ENCODE measurements at regions not wholly inside any gene's neighbourhood (a gene's known extent, or its start where the extent isn't known, plus 50 kb on each side); places are given as distances from the start of the nearest gene placed in this dataset.
A peak's percentile ranks its signal among the peaks of the same experiment; 100 is the strongest.

DNA sequence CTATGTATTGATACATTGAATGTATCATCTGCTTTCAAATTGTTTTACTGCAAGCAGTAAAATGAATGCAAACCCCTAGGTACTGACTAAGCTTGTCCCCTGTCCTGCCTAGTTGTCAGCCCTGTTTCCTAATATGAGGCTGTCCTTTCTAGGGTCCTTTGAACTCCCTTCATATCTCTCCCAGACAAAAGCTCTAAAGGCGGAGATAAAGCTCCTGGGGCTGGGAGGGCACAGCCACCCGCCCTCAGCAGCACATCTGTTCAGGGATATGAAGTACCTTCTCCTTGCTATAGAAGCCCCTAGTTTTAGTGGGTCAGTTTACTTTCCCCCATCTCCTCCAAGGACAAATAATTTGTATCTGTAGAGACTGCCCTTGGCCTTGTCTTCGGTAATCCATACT lies 93.1 kb upstream of the ETS2 start:
- H3K27me3 ChIP-seq (ENCODE audit: control insufficient read depth, insufficient read depth, low read length) = peaks cover 3% of the 10 kb centered on the region
- no peak for DNase-seq (ENCODE audit: low read depth in 2 of 2)
- no peak overlapping the region for H3K4me2 ChIP-seq (ENCODE audit: extremely low read depth, insufficient read depth, low read length)
- H3K9ac ChIP-seq (ENCODE audit: insufficient read depth, low read length) = no peak overlapping the region
- no peaks in the 10 kb centered on the region for H3K79me2 ChIP-seq (ENCODE audit: control insufficient read depth, insufficient read depth, low read length)
- no peak overlapping the region for H2AFZ ChIP-seq (ENCODE audit: low read length)
- no peaks in the 10 kb centered on the region for H3K9me3 ChIP-seq (ENCODE audit: control insufficient read depth, insufficient read depth, low read depth, low read length)
- H4K20me1 ChIP-seq (ENCODE audit: control insufficient read depth, extremely low read depth, insufficient read depth, low read length) = no peaks in the 10 kb centered on the region
- TF ChIP-seq, protein P1, sequence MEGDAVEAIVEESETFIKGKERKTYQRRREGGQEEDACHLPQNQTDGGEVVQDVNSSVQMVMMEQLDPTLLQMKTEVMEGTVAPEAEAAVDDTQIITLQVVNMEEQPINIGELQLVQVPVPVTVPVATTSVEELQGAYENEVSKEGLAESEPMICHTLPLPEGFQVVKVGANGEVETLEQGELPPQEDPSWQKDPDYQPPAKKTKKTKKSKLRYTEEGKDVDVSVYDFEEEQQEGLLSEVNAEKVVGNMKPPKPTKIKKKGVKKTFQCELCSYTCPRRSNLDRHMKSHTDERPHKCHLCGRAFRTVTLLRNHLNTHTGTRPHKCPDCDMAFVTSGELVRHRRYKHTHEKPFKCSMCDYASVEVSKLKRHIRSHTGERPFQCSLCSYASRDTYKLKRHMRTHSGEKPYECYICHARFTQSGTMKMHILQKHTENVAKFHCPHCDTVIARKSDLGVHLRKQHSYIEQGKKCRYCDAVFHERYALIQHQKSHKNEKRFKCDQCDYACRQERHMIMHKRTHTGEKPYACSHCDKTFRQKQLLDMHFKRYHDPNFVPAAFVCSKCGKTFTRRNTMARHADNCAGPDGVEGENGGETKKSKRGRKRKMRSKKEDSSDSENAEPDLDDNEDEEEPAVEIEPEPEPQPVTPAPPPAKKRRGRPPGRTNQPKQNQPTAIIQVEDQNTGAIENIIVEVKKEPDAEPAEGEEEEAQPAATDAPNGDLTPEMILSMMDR (conservative IDR thresholded peaks at IDR 0.05 in 1 of 2, IDR thresholded peaks at IDR 0.05 in 1 of 2; ENCODE audit: low read depth in 1 of 2, low read length in 2 of 2) = no peak
- no peak for TF ChIP-seq EZH2 (IDR thresholded peaks at IDR 0.05; ENCODE audit: low read length, missing control alignments)
- H3K4me1 ChIP-seq (ENCODE audit: control insufficient read depth, extremely low read depth, insufficient read depth, low read length) = no peaks in the 10 kb centered on the region
- no peak overlapping the region for H3K4me3 ChIP-seq (replicated peaks in 1 of 4; ENCODE audit: control extremely low read depth in 1 of 4, insufficient read depth in 1 of 4, low read depth in 3 of 4, low read length in 4 of 4)
- H3K27ac ChIP-seq (ENCODE audit: insufficient read depth, low read length) = no peak overlapping the region
- H3K36me3 ChIP-seq (ENCODE audit: control insufficient read depth, insufficient read depth, low read length) = no peaks in the 10 kb centered on the region

DNA sequence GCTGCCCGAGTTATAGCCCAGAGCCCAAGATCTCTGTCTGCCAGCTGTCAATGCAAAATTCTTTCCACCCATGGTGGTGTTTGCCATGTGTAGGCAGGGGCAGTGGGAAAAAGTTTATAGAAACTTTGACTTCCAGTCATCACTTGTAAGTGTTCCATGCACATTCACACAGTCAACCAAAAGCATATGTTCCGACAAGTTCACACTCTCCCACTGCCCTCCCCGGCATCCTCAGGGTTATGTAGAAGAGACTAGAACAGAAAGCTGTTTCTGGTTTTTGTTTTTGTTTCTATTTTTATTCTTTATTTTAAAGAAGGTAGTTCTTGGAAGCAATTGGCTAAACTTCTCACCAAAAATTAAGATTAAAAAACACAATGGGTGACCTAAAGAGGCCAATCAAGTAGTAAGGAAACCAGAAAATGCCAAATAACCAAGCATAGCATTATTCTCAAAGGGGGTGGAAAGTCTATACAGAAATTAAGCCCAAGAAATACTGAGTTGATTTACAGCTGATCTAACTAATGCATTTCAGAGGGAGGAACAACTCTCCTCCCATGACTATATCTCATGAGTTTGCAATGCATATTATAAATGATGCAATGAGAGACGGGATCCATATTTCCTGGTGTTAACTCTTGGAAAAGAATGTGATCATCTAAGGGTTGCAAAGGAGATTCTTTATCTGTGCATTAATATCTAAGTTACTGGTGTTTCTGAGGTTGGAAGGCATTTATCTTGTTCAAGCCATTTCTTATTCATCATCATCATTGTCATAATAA lies 91.5 kb upstream of the ETS2 start:
- no peak for DNase-seq (ENCODE audit: low read depth in 2 of 2)
- TF ChIP-seq, protein P1 (conservative IDR thresholded peaks at IDR 0.05 in 1 of 2, IDR thresholded peaks at IDR 0.05 in 1 of 2; ENCODE audit: low read depth in 1 of 2, low read length in 2 of 2) = no peak
- no peak for TF ChIP-seq EZH2 (IDR thresholded peaks at IDR 0.05; ENCODE audit: low read length, missing control alignments)
- no peaks in the 10 kb centered on the region for H4K20me1 ChIP-seq (ENCODE audit: control insufficient read depth, extremely low read depth, insufficient read depth, low read length)

DNA sequence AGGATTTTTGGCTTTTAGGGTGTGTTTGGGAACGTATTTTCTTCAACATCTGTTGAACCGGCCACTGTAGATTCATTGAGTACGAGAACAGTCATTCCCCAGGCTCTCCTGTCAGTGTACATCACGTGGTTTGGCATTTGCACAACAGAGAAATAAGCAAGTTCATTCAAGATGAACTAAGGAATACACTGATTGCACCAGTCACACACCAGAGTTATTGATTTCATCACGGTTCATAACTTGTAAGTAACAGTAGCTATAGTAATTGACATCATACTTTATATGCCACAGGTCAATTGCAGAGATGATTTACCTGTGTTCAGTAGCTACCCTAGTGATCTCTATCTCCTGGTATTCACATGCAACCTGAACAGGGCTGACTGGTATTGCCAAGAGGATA lies 90.7 kb upstream of the ETS2 start:
- no peak overlapping the region for H2AFZ ChIP-seq (ENCODE audit: low read length)
- H3K4me3 ChIP-seq (replicated peaks in 1 of 4; ENCODE audit: control extremely low read depth in 1 of 4, insufficient read depth in 1 of 4, low read depth in 3 of 4, low read length in 4 of 4) = no peak overlapping the region
- H3K9ac ChIP-seq (ENCODE audit: insufficient read depth, low read length) = no peak overlapping the region
- no peaks in the 10 kb centered on the region for H4K20me1 ChIP-seq (ENCODE audit: control insufficient read depth, extremely low read depth, insufficient read depth, low read length)
- peak in 1 of 2 donors; percentile 10 for DNase-seq (ENCODE audit: low read depth in 2 of 2)
- no peaks in the 10 kb centered on the region for H3K9me3 ChIP-seq (ENCODE audit: control insufficient read depth, insufficient read depth, low read depth, low read length)
- no peaks in the 10 kb centered on the region for H3K36me3 ChIP-seq (ENCODE audit: control insufficient read depth, insufficient read depth, low read length)
- H3K27ac ChIP-seq (ENCODE audit: insufficient read depth, low read length) = no peak overlapping the region
- H3K79me2 ChIP-seq (ENCODE audit: control insufficient read depth, insufficient read depth, low read length) = no peaks in the 10 kb centered on the region
- no peak for TF ChIP-seq EZH2 (IDR thresholded peaks at IDR 0.05; ENCODE audit: low read length, missing control alignments)
- TF ChIP-seq, protein P1 (conservative IDR thresholded peaks at IDR 0.05 in 1 of 2, IDR thresholded peaks at IDR 0.05 in 1 of 2; ENCODE audit: low read depth in 1 of 2, low read length in 2 of 2) = no peak
- H3K4me1 ChIP-seq (ENCODE audit: control insufficient read depth, extremely low read depth, insufficient read depth, low read length) = no peaks in the 10 kb centered on the region
- no peak overlapping the region for H3K4me2 ChIP-seq (ENCODE audit: extremely low read depth, insufficient read depth, low read length)
- H3K27me3 ChIP-seq (ENCODE audit: control insufficient read depth, insufficient read depth, low read length) = peaks cover 3% of the 10 kb centered on the region

More for the DNA sequence above, 91.5 kb upstream of the ETS2 start:
- no peaks in the 10 kb centered on the region for H3K9me3 ChIP-seq (ENCODE audit: control insufficient read depth, insufficient read depth, low read depth, low read length)
- no peak overlapping the region for H2AFZ ChIP-seq (ENCODE audit: low read length)
- H3K79me2 ChIP-seq (ENCODE audit: control insufficient read depth, insufficient read depth, low read length) = no peaks in the 10 kb centered on the region
- peaks cover 3% of the 10 kb centered on the region for H3K27me3 ChIP-seq (ENCODE audit: control insufficient read depth, insufficient read depth, low read length)
- H3K36me3 ChIP-seq (ENCODE audit: control insufficient read depth, insufficient read depth, low read length) = no peaks in the 10 kb centered on the region
- H3K9ac ChIP-seq (ENCODE audit: insufficient read depth, low read length) = no peak overlapping the region
- H3K27ac ChIP-seq (ENCODE audit: insufficient read depth, low read length) = no peak overlapping the region
- no peak overlapping the region for H3K4me2 ChIP-seq (ENCODE audit: extremely low read depth, insufficient read depth, low read length)
- no peaks in the 10 kb centered on the region for H3K4me1 ChIP-seq (ENCODE audit: control insufficient read depth, extremely low read depth, insufficient read depth, low read length)
- H3K4me3 ChIP-seq (replicated peaks in 1 of 4; ENCODE audit: control extremely low read depth in 1 of 4, insufficient read depth in 1 of 4, low read depth in 3 of 4, low read length in 4 of 4) = no peak overlapping the region

Data from fibroblast of lung (primary cell).